HepG2 (cell line): ENCODE measurements at regions not wholly inside any gene's neighbourhood (a gene's known extent, or its start where the extent isn't known, plus 50 kb on each side); places are given as distances from the start of the nearest gene placed in this dataset.

Experiments used
- DNMT1 ChIP-seq: sonication (generic); formaldehyde crosslinking; IDR thresholded peaks from 2 replicates; pipeline ENCODE4 v1.5.1; 2020; ENCODE audit warnings: mild to moderate bottlenecking, missing genetic modification reagents
- HHEX ChIP-seq: IDR thresholded peaks from 2 replicates; pipeline ENCODE4 v1.6.1; 2016; ENCODE audit warnings: control low read depth
- HNF4A ChIP-seq: sonication (generic); formaldehyde crosslinking; IDR thresholded peaks from 2 replicates; pipeline ENCODE4 v1.4.0; 2020; ENCODE audit warnings: missing genetic modification reagents
- HOXA5 ChIP-seq: sonication (generic); formaldehyde crosslinking; IDR thresholded peaks from 2 replicates; pipeline ENCODE4 v1.4.0; 2020; ENCODE audit warnings: missing genetic modification reagents
- IKZF1 ChIP-seq: fragments of 450-650 bp; IDR thresholded peaks from 2 replicates; pipeline ENCODE4 v1.7.1; 2016
- KDM1A ChIP-seq: IDR thresholded peaks from 2 replicates; pipeline ENCODE4 v1.6.1; 2016; ENCODE audit warnings: missing compliant biosample characterization
- MBD4 ChIP-seq: IDR thresholded peaks from 2 replicates; pipeline ENCODE4 v1.6.1; 2012; ENCODE audit warnings: low read length, inconsistent platforms, borderline replicate concordance
- PHF8 ChIP-seq: sonication (generic); formaldehyde crosslinking; IDR thresholded peaks from 2 replicates; pipeline ENCODE4 v1.5.0; 2020; ENCODE audit warnings: missing genetic modification reagents
- SETDB1 ChIP-seq: sonication (generic); formaldehyde crosslinking; IDR thresholded peaks from 2 replicates; pipeline ENCODE4 v1.5.1; 2020; ENCODE audit warnings: missing genetic modification reagents, mild to moderate bottlenecking, borderline replicate concordance
- SRY ChIP-seq: sonication (generic); formaldehyde crosslinking; IDR thresholded peaks from 2 replicates; pipeline ENCODE4 v1.8.0; 2022; ENCODE audit warnings: mild to moderate bottlenecking, missing genetic modification reagents
- TAF1 ChIP-seq: sonication (generic); formaldehyde crosslinking; IDR thresholded peaks from 2 replicates; pipeline ENCODE4 v1.4.0; 2020; ENCODE audit warnings: missing genetic modification reagents
- TMF1 ChIP-seq: sonication (generic); formaldehyde crosslinking; IDR thresholded peaks from 2 replicates; pipeline ENCODE4 v1.8.1; 2022; ENCODE audit warnings: low read depth, missing genetic modification reagents
- ZMYM3 ChIP-seq: sonication (generic); formaldehyde crosslinking; IDR thresholded peaks from 2 replicates; pipeline ENCODE4 v1.5.1; 2020; ENCODE audit warnings: mild to moderate bottlenecking, missing genetic modification reagents
- ZNF224 ChIP-seq: sonication (generic); formaldehyde crosslinking; IDR thresholded peaks from 2 replicates; pipeline ENCODE4 v1.5.0; 2020; ENCODE audit warnings: mild to moderate bottlenecking, missing genetic modification reagents
- ZNF430 ChIP-seq: sonication (generic); formaldehyde crosslinking; IDR thresholded peaks from 2 replicates; pipeline ENCODE4 v1.9.0; 2021; ENCODE audit warnings: mild to moderate bottlenecking, missing genetic modification reagents
- ZNF510 ChIP-seq: sonication (generic); formaldehyde crosslinking; IDR thresholded peaks from 2 replicates; pipeline ENCODE4 v1.4.0; 2020; ENCODE audit warnings: low read depth, mild to moderate bottlenecking, missing genetic modification reagents
- ZNF552 ChIP-seq: sonication (generic); formaldehyde crosslinking; IDR thresholded peaks from 2 replicates; pipeline ENCODE4 v1.9.0; 2022; ENCODE audit warnings: missing genetic modification reagents, mild to moderate bottlenecking, borderline replicate concordance
- ZNF563 ChIP-seq: sonication (generic); formaldehyde crosslinking; IDR thresholded peaks from 2 replicates; pipeline ENCODE4 v1.8.0; 2022; ENCODE audit warnings: mild to moderate bottlenecking, moderate library complexity, missing genetic modification reagents
- TF ChIP-seq, protein P1 (sequence below): sonication (generic); formaldehyde crosslinking; IDR thresholded peaks from 2 replicates; pipeline ENCODE4 v1.4.0; 2020; ENCODE audit warnings: mild to moderate bottlenecking, missing genetic modification reagents
- TF ChIP-seq, protein P2 (sequence below): sonication (generic); formaldehyde crosslinking; IDR thresholded peaks from 2 replicates; pipeline ENCODE4 v1.4.0; 2020; ENCODE audit warnings: mild to moderate bottlenecking, missing genetic modification reagents
- TF ChIP-seq, protein P3 (sequence below): sonication (generic); formaldehyde crosslinking; IDR thresholded peaks from 2 replicates; pipeline ENCODE4 v1.5.1; 2020; ENCODE audit warnings: mild to moderate bottlenecking, missing genetic modification reagents, moderate library complexity

DNA sequence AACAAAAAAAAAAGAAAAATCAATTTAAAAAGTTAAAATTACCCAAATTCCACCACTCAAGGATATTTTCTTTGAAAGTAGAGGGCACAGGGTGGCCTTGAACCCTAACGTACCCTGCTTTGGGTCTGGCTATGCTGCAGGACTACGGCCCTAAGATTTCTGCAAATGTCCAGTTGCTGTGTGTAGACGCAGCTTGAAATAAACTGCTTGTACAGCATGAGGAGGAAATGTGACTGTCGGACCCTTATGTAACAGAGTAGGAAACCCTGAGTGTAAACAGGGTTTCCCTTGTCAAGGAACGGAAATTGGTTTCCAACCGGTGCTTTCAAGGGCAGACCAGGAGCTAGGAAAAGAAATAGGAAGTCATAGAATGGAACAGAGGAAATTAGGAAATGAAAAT, 60.7 kb upstream of the SHLD1 start (continued):
- peak; percentile 57 for TF ChIP-seq HNF4A (CRISPR knock-in tag)
- TF ChIP-seq HHEX (CRISPR knock-in tag), result peak; percentile 29; the same call in 1 of the 2 replicates
- TF ChIP-seq ZNF224 (CRISPR knock-in tag), result no peak
- TF ChIP-seq, protein P1, sequence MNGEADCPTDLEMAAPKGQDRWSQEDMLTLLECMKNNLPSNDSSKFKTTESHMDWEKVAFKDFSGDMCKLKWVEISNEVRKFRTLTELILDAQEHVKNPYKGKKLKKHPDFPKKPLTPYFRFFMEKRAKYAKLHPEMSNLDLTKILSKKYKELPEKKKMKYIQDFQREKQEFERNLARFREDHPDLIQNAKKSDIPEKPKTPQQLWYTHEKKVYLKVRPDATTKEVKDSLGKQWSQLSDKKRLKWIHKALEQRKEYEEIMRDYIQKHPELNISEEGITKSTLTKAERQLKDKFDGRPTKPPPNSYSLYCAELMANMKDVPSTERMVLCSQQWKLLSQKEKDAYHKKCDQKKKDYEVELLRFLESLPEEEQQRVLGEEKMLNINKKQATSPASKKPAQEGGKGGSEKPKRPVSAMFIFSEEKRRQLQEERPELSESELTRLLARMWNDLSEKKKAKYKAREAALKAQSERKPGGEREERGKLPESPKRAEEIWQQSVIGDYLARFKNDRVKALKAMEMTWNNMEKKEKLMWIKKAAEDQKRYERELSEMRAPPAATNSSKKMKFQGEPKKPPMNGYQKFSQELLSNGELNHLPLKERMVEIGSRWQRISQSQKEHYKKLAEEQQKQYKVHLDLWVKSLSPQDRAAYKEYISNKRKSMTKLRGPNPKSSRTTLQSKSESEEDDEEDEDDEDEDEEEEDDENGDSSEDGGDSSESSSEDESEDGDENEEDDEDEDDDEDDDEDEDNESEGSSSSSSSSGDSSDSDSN (CRISPR knock-in tag), result peak; percentile 32; the same call in 1 of the 2 replicates
- TF ChIP-seq, protein P2, sequence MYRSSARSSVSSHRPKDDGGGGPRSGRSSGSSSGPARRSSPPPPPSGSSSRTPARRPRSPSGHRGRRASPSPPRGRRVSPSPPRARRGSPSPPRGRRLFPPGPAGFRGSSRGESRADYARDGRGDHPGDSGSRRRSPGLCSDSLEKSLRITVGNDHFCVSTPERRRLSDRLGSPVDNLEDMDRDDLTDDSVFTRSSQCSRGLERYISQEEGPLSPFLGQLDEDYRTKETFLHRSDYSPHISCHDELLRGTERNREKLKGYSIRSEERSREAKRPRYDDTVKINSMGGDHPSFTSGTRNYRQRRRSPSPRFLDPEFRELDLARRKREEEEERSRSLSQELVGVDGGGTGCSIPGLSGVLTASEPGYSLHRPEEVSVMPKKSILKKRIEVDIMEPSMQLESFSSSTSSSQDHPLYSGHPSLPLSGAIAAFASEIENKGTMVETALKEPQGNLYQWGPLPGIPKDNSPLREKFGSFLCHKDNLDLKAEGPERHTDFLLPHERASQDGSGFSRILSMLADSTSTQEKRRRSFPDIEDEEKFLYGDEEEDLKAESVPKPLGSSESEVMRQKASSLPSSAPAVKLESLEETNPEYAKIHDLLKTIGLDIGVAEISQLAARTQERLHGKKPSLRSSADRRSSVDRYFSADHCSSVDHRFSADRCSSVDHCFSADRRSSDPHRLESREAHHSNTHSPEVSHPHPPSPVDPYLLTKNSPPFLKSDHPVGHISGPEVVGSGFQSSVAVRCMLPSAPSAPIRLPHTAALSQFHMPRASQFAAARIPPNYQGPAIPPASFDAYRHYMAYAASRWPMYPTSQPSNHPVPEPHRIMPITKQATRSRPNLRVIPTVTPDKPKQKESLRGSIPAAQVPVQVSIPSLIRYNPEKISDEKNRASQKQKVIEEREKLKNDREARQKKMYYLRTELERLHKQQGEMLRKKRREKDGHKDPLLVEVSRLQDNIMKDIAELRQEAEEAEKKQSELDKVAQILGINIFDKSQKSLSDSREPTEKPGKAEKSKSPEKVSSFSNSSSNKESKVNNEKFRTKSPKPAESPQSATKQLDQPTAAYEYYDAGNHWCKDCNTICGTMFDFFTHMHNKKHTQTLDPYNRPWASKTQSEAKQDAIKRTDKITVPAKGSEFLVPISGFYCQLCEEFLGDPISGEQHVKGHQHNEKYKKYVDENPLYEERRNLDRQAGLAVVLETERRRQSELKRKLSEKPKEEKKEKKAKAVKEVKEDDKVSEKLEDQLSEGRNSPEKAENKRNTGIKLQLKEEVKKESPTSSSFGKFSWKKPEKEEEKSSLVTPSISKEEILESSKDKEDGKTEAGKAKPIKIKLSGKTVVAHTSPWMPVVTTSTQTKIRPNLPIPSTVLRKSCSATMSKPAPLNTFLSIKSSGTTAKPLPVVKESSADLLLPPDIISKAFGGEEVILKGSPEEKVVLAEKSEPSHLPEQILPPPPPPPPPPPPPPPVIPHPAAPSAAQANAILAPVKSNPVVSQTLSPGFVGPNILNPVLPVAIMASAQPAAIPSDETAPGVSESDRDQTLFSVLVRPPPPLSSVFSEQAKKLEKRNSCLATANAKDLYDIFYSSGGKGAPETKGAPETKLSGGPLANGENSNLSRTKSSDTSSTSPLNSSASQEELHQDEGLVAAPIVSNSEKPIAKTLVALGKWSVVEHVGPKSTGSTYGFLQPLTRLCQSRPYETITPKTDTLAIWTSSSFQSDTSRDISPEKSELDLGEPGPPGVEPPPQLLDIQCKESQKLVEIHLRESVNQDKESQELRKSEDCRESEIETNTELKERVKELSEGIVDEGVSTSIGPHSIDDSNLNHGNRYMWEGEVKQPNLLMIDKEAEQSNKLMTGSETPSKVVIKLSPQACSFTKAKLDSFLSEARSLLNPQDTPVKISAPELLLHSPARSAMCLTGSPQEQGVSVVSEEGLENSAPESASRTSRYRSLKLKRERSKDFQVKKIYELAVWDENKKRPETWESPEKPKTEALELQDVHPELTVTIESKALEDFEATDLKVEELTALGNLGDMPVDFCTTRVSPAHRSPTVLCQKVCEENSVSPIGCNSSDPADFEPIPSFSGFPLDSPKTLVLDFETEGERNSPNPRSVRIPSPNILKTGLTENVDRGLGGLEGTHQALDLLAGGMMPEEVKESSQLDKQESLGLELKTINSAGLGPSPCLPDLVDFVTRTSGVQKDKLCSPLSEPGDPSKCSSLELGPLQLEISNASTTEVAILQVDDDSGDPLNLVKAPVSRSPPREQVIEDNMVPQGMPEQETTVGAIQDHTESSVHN (CRISPR knock-in tag), result no peak
- TF ChIP-seq ZNF563 (CRISPR knock-in tag), result no peak
- no peak for TF ChIP-seq ZNF510 (CRISPR knock-in tag)
- TF ChIP-seq, protein P3, sequence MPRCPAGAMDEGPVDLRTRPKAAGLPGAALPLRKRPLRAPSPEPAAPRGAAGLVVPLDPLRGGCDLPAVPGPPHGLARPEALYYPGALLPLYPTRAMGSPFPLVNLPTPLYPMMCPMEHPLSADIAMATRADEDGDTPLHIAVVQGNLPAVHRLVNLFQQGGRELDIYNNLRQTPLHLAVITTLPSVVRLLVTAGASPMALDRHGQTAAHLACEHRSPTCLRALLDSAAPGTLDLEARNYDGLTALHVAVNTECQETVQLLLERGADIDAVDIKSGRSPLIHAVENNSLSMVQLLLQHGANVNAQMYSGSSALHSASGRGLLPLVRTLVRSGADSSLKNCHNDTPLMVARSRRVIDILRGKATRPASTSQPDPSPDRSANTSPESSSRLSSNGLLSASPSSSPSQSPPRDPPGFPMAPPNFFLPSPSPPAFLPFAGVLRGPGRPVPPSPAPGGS (CRISPR knock-in tag), result no peak
- TF ChIP-seq SRY (CRISPR knock-in tag), result no peak
- no peak for TF ChIP-seq TMF1 (CRISPR knock-in tag)
- peak; percentile 75; the same call in 1 of the 2 replicates for TF ChIP-seq HOXA5 (CRISPR knock-in tag)
- no peak for TF ChIP-seq PHF8
- TF ChIP-seq SETDB1 (CRISPR knock-in tag), result no peak
- TF ChIP-seq ZNF552, result no peak
- peak; percentile 71 for TF ChIP-seq ZMYM3 (CRISPR knock-in tag)
- no peak for TF ChIP-seq DNMT1 (CRISPR knock-in tag)
- TF ChIP-seq ZNF430 (CRISPR knock-in tag), result no peak; the same call in 1 of the 2 replicates
- TF ChIP-seq IKZF1, result no peak
- TF ChIP-seq MBD4, result no peak; the same call in 1 of the 2 replicates
- no peak for TF ChIP-seq TAF1
- no peak for TF ChIP-seq KDM1A (CRISPR knock-in tag)
- TF ChIP-seq, all 625 proteins: peak for 121
